ENCODE measurements at regions not wholly inside any gene's neighbourhood (a gene's known extent, or its start where the extent isn't known, plus 50 kb on each side); places are given as distances from the start of the nearest gene placed in this dataset.

DNA sequence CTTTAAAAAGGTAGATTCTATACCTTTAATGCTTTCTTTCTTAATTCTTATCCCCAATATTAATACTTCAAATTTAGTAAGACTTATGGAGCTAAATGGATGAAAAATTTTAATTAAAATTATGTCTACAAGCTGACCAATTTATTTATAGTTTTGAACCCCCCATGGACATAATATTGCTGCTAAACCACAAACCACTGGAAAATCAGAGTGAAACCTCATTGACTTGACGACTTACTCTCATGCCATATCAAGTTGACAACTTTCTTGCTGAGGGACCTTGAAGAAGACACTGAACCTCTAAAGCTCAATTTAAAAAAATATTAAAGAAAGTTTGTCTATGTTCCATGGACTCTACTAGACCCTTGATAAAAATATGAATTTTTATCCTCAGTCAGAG is 653.7 kb downstream of the TLE1 start:
- H3K36me3 ChIP-seq, result no peaks in the 10 kb centered on the region
- ATAC-seq (ENCODE audit: low FRiP score in 2 of 2), result no peak
- TF ChIP-seq POLR2A (IDR thresholded peaks at IDR 0.05), result no peak
- TF ChIP-seq CTCF (IDR thresholded peaks at IDR 0.05), result no peak
- TF ChIP-seq EP300 (IDR thresholded peaks at IDR 0.05), result no peak
- no peak for TF ChIP-seq POLR2AphosphoS5 (IDR thresholded peaks at IDR 0.05)
- no peak for DNase-seq
- 81 to 88% methylated on average over 1 of the region's 1 CpG for WGBS, 2 donors
- H3K27me3 ChIP-seq, result no peaks in the 10 kb centered on the region
- H3K9me3 ChIP-seq, result no peaks in the 10 kb centered on the region
- H3K4me3 ChIP-seq, result no peak overlapping the region
- no peak overlapping the region for H3K27ac ChIP-seq
- H3K4me1 ChIP-seq, result no peaks in the 10 kb centered on the region

DNA sequence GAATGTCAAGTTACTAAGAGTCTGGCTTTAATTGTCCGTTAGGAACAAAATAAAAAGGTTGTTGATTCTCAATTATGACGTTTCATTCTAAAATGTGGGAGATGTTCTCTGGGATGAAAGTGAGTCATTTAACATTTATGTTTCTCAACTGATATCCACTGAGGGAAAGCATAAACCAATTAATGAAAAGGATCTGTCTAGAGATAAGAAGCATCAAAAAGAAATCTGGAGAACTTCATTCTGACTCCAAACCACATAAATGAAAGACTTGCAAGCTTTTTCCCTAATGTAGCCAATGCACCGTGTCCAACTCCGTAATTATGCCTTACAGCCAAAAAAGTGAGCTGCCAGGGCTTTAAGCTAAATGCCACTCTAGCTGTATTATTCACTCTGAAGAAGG is 654.2 kb downstream of the TLE1 start:
- H3K4me1 ChIP-seq, result no peaks in the 10 kb centered on the region
- ATAC-seq (ENCODE audit: low FRiP score in 2 of 2) (peak in 1 of 2 donors; percentile 43), DNase-seq (no peak)
- no peaks in the 10 kb centered on the region for H3K36me3 ChIP-seq
- H3K9me3 ChIP-seq, result no peaks in the 10 kb centered on the region
- 67 to 83% methylated on average over 4 of the region's 4 CpGs for WGBS, 2 donors
- H3K27me3 ChIP-seq, result no peaks in the 10 kb centered on the region
- no peak for TF ChIP-seq POLR2AphosphoS5 (IDR thresholded peaks at IDR 0.05)
- TF ChIP-seq POLR2A (IDR thresholded peaks at IDR 0.05), result no peak
- no peak for TF ChIP-seq CTCF (IDR thresholded peaks at IDR 0.05)
- no peak for TF ChIP-seq EP300 (IDR thresholded peaks at IDR 0.05)
- no peak overlapping the region for H3K4me3 ChIP-seq
- H3K27ac ChIP-seq, result no peak overlapping the region

- ATAC-seq (ENCODE audit: low FRiP score in 2 of 2), result no peak
- WGBS, 2 donors, result 35 to 43% methylated on average over 1 of the region's 1 CpG
- no peak overlapping the region for H3K27ac ChIP-seq
- no peaks in the 10 kb centered on the region for H3K27me3 ChIP-seq
- no peak overlapping the region for H3K4me3 ChIP-seq
- H3K4me1 ChIP-seq, result no peaks in the 10 kb centered on the region
- H3K36me3 ChIP-seq, result no peaks in the 10 kb centered on the region
- TF ChIP-seq EP300 (IDR thresholded peaks at IDR 0.05), result no peak
- TF ChIP-seq CTCF (IDR thresholded peaks at IDR 0.05), result no peak
- no peak for TF ChIP-seq POLR2AphosphoS5 (IDR thresholded peaks at IDR 0.05)
- DNase-seq, result no peak
- H3K9me3 ChIP-seq, result no peaks in the 10 kb centered on the region
Measured at GRCh38 chr9:81032831-81033230, 656.5 kb downstream of the TLE1 start.

DNA sequence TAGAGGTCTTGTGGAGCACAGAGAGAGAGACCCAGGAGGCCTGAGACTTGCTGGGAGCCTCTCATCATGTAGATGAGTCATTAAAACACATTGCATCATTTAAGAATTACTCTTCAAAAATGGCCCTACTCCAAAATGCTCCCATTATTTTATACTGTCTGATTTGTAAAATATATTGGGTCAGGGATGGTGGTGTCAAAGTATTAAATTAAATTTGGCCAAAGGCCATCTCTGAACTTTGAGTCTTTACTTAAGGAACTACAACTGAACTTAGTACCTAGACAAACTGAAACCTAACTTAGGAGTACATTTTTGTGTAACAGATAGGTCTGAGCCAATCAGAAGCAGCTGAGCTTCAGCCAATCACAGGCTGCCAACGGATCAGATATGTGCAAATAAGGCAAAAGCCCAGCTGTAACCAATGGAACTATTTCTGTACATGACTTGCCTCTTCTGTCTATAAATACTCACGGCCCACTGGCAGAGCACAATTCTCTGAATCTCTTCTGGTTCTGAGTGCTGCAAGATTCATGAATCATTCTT is 657.2 kb downstream of the TLE1 start:
- no peak for TF ChIP-seq POLR2AphosphoS5 (IDR thresholded peaks at IDR 0.05)
- TF ChIP-seq POLR2A (IDR thresholded peaks at IDR 0.05), result no peak
- TF ChIP-seq CTCF (IDR thresholded peaks at IDR 0.05), result no peak
- no peak for TF ChIP-seq EP300 (IDR thresholded peaks at IDR 0.05)
- Histone ChIP-seq H3K9me3 (no peaks in the 10 kb centered on the region), H3K27me3 (no peaks in the 10 kb centered on the region), H3K4me1 (no peaks in the 10 kb centered on the region), H3K4me3 (no peak overlapping the region), H3K36me3 (no peaks in the 10 kb centered on the region), H3K27ac (no peak overlapping the region)
- peak in 1 of 2 donors; percentile 79 for ATAC-seq (ENCODE audit: low FRiP score in 2 of 2)
- no peak for DNase-seq
- 69 to 71% methylated on average over 2 of the region's 2 CpGs for WGBS, 2 donors

DNA sequence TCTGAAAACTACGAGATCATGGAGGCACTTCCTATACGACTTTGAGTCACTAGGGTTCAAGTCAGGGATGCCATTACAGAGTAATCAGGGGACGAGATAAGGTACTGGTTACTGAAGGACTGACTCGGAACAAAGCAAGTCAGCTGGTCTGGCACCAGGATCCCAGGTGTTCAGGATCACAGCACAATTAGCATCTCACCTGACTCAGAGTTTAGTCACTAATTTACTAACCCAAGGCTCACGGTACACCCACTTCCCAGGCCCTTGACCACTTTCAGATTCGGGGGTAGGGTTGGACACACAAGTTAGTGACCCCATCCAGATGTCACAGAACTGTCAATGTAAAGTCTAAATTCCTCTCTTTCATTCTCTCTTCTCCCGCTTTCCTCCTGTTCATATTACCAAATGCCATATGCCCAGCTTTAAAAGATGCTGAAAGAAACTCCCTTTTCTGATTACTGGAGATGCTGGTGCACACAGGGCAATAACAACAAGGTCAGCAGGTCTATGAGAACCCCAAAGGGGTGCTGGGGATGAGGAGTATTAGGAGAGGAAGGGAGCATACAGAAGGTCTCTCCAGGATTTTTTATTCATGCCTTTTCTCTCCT is 657.8 kb downstream of the TLE1 start:
- Histone ChIP-seq H3K36me3 (no peaks in the 10 kb centered on the region), H3K4me1 (no peaks in the 10 kb centered on the region), H3K27ac (no peak overlapping the region), H3K9me3 (no peaks in the 10 kb centered on the region), H3K4me3 (no peak overlapping the region), H3K27me3 (no peaks in the 10 kb centered on the region)
- no peak for ATAC-seq (ENCODE audit: low FRiP score in 2 of 2)
- WGBS, 2 donors, result 82 to 87% methylated on average over 7 of the region's 7 CpGs
- DNase-seq, result no peak
- TF ChIP-seq POLR2AphosphoS5 (IDR thresholded peaks at IDR 0.05) (no peak), POLR2A (IDR thresholded peaks at IDR 0.05) (no peak), EP300 (IDR thresholded peaks at IDR 0.05) (no peak), CTCF (IDR thresholded peaks at IDR 0.05) (no peak)

All from upper lobe of left lung (tissue), 6 donors.